HG03135 (cell line): ENCODE measurements at regions not wholly inside any gene's neighbourhood (a gene's known extent, or its start where the extent isn't known, plus 50 kb on each side); places are given as distances from the start of the nearest gene placed in this dataset.
"Not testable (repeated sequence)": the region's sequence is repeated elsewhere in the genome, so short reads cannot be mapped to it uniquely, and the experiment has no call there.

Experiments
- ATAC-seq: cut with Tn5 transposase; IDR thresholded peaks from one replicate; pipeline ENCODE4 v1.9.1; 2021; ENCODE audit warnings: mild to moderate bottlenecking, moderate library complexity; ENCODE audit not compliant: unreplicated experiment

GRCh38 chr18:29465526-29465925 is 1288.6 kb upstream of the CDH2 start:
- no peak for ATAC-seq

- no peak for ATAC-seq
Observed at GRCh38 chr18:29459972-29460371, 1283.0 kb upstream of the CDH2 start.

- no peak for ATAC-seq
Observed at GRCh38 chr18:29457316-29457889, 1280.5 kb upstream of the CDH2 start.

GRCh38 chr18:29449424-29449823 is 1272.5 kb upstream of the CDH2 start:
- no peak for ATAC-seq

- ATAC-seq: no peak
Observed at GRCh38 chr18:29439398-29439797, 1262.5 kb upstream of the CDH2 start.

GRCh38 chr18:29436459-29436858 is 1259.5 kb upstream of the CDH2 start:
- no peak for ATAC-seq

GRCh38 chr18:29434650-29435049 is 1257.7 kb upstream of the CDH2 start:
- no peak for ATAC-seq

- ATAC-seq: no peak
Observed at GRCh38 chr18:29430416-29430815, 1253.5 kb upstream of the CDH2 start.

- ATAC-seq: no peak
Observed at GRCh38 chr18:29418136-29418535, 1241.2 kb upstream of the CDH2 start.

GRCh38 chr18:29406996-29407395 is 1230.1 kb upstream of the CDH2 start:
- no peak for ATAC-seq

GRCh38 chr18:29397536-29397935 is 1220.6 kb upstream of the CDH2 start:
- no peak for ATAC-seq

GRCh38 chr18:29383311-29384273 is 1206.7 kb upstream of the CDH2 start:
- peak; percentile 77 for ATAC-seq

- no peak for ATAC-seq
Observed at GRCh38 chr18:29378651-29379136, 1201.8 kb upstream of the CDH2 start.

- ATAC-seq: no peak
Observed at GRCh38 chr18:29377346-29377745, 1200.4 kb upstream of the CDH2 start.

GRCh38 chr18:29373000-29373399 is 1196.1 kb upstream of the CDH2 start:
- no peak for ATAC-seq

- no peak for ATAC-seq
Observed at GRCh38 chr18:29361843-29362242, 1184.9 kb upstream of the CDH2 start.

GRCh38 chr18:29360659-29361058 is 1183.7 kb upstream of the CDH2 start:
- ATAC-seq: not testable (repeated sequence)

- not testable (repeated sequence) for ATAC-seq
Observed at GRCh38 chr18:29359222-29359621, 1182.3 kb upstream of the CDH2 start.

GRCh38 chr18:29351171-29351570 is 1174.2 kb upstream of the CDH2 start:
- ATAC-seq: no peak

- no peak for ATAC-seq
Observed at GRCh38 chr18:29328932-29329331, 1152.0 kb upstream of the CDH2 start.

GRCh38 chr18:29326214-29326613 is 1149.3 kb upstream of the CDH2 start:
- ATAC-seq: no peak

GRCh38 chr18:29321561-29321960 is 1144.6 kb upstream of the CDH2 start:
- ATAC-seq: no peak
